Gastroesophageal sphincter (tissue), 4 donors: ENCODE measurements at regions not wholly inside any gene's neighbourhood (a gene's known extent, or its start where the extent isn't known, plus 50 kb on each side); places are given as distances from the start of the nearest gene placed in this dataset.

Experiments
- ATAC-seq: fragments of 150-250 bp; one replicate; pipeline ENCODE4 v1.9.1; 2016; ENCODE audit warnings: mild to moderate bottlenecking, moderate library complexity
- H3K27ac ChIP-seq, 4 donors: fragments of 200-600 bp; sonication (generic) in 3 of 4; 1 replicate in 3 of 4; 2 replicates in 1 of 4; pipeline ENCODE4 v1.5.1; 2016 to 2019
- H3K27me3 ChIP-seq: fragments of 200-600 bp; sonication (generic); one replicate; pipeline ENCODE4 v1.5.1; 2019
- H3K36me3 ChIP-seq, 2 donors: fragments of 200-600 bp; sonication (generic); one replicate each; pipeline ENCODE4 v1.5.1; 2019; ENCODE audit warnings: control low read depth in 1 of 2
- H3K4me1 ChIP-seq, 3 donors: fragments of 200-600 bp; sonication (generic); 1 replicate in 2 of 3; 2 replicates in 1 of 3; pipeline ENCODE4 v1.5.1; 2016 to 2019; ENCODE audit warnings: control low read depth in 2 of 3
- H3K4me3 ChIP-seq, 2 donors: fragments of 200-600 bp; sonication (generic); one replicate each; pipeline ENCODE4 v1.5.1; 2019; ENCODE audit warnings: mild to moderate bottlenecking in 1 of 2, moderate library complexity in 1 of 2
- H3K9me3 ChIP-seq, 3 donors: fragments of 200-600 bp; sonication (generic); one replicate each; pipeline ENCODE4 v1.5.1; 2017 to 2019; ENCODE audit warnings: control low read depth in 2 of 3
- EP300 ChIP-seq: sonication (generic); formaldehyde crosslinking; IDR thresholded peaks from one replicate; pipeline ENCODE4 v1.6.1; 2017; ENCODE audit warnings: antibody characterized with exemption, mild to moderate bottlenecking
- POLR2A ChIP-seq, 2 donors: fragments of 450-650 bp; IDR thresholded peaks; one replicate each; pipeline ENCODE4 v1.6.1; 2017; ENCODE audit warnings: antibody characterized with exemption in 2 of 2, mild to moderate bottlenecking in 2 of 2, moderate library complexity in 1 of 2
- POLR2AphosphoS5 ChIP-seq: sonication (generic); formaldehyde crosslinking; IDR thresholded peaks from one replicate; pipeline ENCODE4 v1.6.1; 2017; ENCODE audit warnings: antibody characterized with exemption
- WGBS, 2 donors: methylation state at CpG; one replicate each; pipeline ENCODE4 v1.1.5; 2018; ENCODE audit warnings: low coverage in 1 of 2; 5-methylcytosine and 5-hydroxymethylcytosine counted together
- TF ChIP-seq, protein P1 (sequence below), 4 experiments: fragments of 200-600 bp in 2 of 4; fragments of 450-650 bp in 2 of 4; sonication (generic) in 1 of 4; IDR thresholded peaks; one replicate each; pipeline ENCODE4 v1.5.1; 2017 to 2019; ENCODE audit warnings: antibody characterized with exemption in 4 of 4, mild to moderate bottlenecking in 2 of 4, moderate library complexity in 2 of 4

DNA sequence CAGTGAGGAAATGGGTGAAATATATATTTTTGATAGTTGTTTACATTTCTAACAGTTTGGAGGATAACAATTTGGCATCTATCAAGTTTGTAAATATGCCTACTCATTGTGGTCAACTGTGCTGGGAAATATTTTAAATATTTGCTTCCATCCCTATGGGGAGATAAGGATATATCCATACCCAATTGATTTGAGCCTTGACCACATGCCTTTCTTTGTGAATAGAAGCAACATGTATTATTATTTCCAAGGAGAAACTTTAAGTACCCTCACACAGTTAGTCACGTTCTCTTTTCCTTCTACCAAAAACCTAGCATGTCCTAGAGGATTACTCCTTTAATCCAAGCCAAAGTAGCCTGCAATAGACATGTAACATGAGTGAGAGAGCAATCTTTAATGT, 245.4 kb upstream of the CBLB start:
- 75 to 88% methylated on average over 1 of the region's 1 CpG for WGBS, 2 donors
- no peak for ATAC-seq
- Histone ChIP-seq H3K4me1 (no peaks in the 10 kb centered on the region), H3K36me3 (no peaks in the 10 kb centered on the region), H3K4me3 (no peak overlapping the region), H3K27ac (no peak overlapping the region), H3K9me3 (no peaks in the 10 kb centered on the region), H3K27me3 (no peaks in the 10 kb centered on the region)
- no peak for TF ChIP-seq POLR2AphosphoS5
- TF ChIP-seq, protein P1, sequence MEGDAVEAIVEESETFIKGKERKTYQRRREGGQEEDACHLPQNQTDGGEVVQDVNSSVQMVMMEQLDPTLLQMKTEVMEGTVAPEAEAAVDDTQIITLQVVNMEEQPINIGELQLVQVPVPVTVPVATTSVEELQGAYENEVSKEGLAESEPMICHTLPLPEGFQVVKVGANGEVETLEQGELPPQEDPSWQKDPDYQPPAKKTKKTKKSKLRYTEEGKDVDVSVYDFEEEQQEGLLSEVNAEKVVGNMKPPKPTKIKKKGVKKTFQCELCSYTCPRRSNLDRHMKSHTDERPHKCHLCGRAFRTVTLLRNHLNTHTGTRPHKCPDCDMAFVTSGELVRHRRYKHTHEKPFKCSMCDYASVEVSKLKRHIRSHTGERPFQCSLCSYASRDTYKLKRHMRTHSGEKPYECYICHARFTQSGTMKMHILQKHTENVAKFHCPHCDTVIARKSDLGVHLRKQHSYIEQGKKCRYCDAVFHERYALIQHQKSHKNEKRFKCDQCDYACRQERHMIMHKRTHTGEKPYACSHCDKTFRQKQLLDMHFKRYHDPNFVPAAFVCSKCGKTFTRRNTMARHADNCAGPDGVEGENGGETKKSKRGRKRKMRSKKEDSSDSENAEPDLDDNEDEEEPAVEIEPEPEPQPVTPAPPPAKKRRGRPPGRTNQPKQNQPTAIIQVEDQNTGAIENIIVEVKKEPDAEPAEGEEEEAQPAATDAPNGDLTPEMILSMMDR (IDR thresholded peaks at IDR 0.05) = no peak
- no peak for TF ChIP-seq EP300
- no peak for TF ChIP-seq POLR2A (IDR thresholded peaks at IDR 0.05)

DNA sequence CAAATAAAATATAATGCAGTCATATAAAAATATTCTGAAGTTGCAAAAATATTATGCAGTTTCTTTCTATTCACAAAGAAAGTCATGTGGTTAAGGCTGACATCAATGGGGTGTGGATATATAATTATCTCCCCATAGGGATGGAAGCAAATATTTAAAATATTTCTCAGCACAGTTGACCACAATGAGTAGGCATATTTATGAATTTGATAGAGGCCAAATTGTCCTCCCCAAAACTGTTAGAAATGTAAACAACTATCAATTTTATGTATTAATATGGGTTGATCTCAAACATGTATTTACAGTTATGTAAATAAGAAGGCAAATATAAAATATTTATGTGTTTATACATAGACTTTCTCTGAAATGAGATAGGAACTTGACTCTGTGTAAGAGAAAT, 246.0 kb upstream of the CBLB start:
- Histone ChIP-seq H3K27me3 (no peaks in the 10 kb centered on the region), H3K27ac (no peak overlapping the region), H3K36me3 (no peaks in the 10 kb centered on the region), H3K9me3 (no peaks in the 10 kb centered on the region), H3K4me3 (no peak overlapping the region), H3K4me1 (no peaks in the 10 kb centered on the region)
- no peak for TF ChIP-seq POLR2A (IDR thresholded peaks at IDR 0.05)
- TF ChIP-seq EP300 = no peak
- no peak for TF ChIP-seq POLR2AphosphoS5
- TF ChIP-seq, protein P1 (IDR thresholded peaks at IDR 0.05) = no peak
- ATAC-seq = no peak

DNA sequence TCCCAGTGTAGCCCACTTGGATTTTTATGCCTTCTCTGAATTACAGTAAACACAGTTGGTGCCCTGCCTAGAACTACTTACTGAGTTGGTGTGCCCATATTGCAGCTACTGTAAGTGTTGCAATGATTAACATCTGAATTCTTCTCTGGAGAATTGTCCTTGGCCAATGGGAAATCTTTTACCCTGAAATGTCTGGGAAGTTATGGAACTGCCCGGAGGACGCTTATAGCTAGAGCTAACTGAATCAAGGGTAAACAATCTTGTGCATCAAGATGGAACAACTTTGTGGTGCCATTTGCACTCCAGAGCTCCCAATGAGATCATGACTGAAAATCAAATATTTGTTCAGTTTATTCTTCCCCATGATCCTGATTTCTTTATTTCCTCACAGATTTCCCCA, 246.7 kb upstream of the CBLB start:
- H3K4me3 ChIP-seq = no peak overlapping the region
- TF ChIP-seq POLR2A (IDR thresholded peaks at IDR 0.05) (no peak), POLR2AphosphoS5 (no peak), EP300 (no peak)
- TF ChIP-seq, protein P1 (IDR thresholded peaks at IDR 0.05) = no peak
- H3K36me3 ChIP-seq = no peaks in the 10 kb centered on the region
- no peaks in the 10 kb centered on the region for H3K4me1 ChIP-seq
- H3K27me3 ChIP-seq = no peaks in the 10 kb centered on the region
- ATAC-seq = no peak
- WGBS, 2 donors = 100% methylated on average over 2 of the region's 2 CpGs
- no peak overlapping the region for H3K27ac ChIP-seq
- no peaks in the 10 kb centered on the region for H3K9me3 ChIP-seq

DNA sequence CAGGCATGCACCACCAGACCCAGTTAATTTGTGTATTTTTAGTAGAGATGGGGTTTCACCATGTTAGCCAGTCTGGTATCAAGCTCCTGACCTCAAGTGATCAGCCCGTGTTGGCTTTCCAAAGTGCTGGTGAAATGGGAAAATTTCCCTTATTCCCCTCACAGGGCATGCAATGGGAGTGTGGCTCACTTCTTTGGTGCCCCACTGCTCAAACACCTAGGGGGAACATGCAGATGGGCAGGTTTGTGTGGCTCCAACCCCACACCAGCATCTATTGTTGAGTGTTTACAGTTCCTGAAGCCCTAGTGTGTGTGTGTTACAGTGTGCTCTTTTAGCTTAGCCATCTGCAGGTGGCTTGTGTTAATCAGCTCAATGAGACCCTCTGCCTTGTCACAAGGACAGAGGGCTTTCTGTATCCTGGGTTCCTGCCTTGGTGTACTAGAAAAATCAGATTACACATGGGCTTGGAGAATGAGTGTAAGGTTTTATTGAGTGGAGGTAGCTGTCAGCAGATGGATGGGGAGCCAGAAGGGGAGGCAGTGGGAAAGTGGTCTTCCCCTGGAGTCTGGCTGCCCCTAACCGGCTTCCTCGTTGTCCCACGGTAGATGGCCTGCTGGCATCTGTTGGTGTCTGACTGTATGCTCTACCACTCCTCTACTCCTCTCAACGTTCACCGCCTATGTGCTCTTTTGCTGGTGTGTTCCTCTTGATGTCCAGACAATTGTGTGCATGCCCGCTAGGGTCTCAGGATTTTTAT, 248.1 kb upstream of the CBLB start:
- TF ChIP-seq POLR2A (IDR thresholded peaks at IDR 0.05) = no peak
- TF ChIP-seq, protein P1 (IDR thresholded peaks at IDR 0.05) = no peak
- no peak for ATAC-seq
- H3K36me3 ChIP-seq = no peaks in the 10 kb centered on the region
- no peaks in the 10 kb centered on the region for H3K27me3 ChIP-seq
- H3K27ac ChIP-seq = no peak overlapping the region
- no peaks in the 10 kb centered on the region for H3K9me3 ChIP-seq
- H3K4me1 ChIP-seq = no peaks in the 10 kb centered on the region
- H3K4me3 ChIP-seq = no peak overlapping the region
- 76% methylated on average over 3 of the region's 7 CpGs; no CpG with 5 or more reads in 1 of the 2 donors for WGBS, 2 donors

DNA sequence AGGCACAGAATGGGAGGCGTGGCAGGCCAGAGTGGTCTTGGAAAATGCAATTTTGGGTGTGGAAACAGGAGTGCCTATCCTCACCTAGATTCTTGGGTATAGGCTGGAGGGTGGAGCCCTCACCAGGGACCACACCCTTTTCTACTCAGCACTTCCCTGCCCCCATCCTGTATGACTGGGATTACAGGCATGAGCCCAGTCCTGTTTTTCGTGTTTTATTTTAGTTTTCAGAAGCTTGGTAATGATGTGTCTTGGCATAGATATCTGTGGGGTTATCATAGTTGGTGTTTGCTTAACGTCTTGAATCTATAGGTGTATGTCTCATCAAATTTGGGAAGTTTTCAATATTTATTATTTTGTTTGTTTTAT, 248.7 kb upstream of the CBLB start:
- TF ChIP-seq EP300 = no peak
- TF ChIP-seq POLR2A (IDR thresholded peaks at IDR 0.05) = no peak
- TF ChIP-seq POLR2AphosphoS5 = no peak
- TF ChIP-seq, protein P1 (IDR thresholded peaks at IDR 0.05) = no peak
- no peak for ATAC-seq
- no peak overlapping the region for H3K27ac ChIP-seq
- no peak overlapping the region for H3K4me3 ChIP-seq
- no peaks in the 10 kb centered on the region for H3K36me3 ChIP-seq
- no peaks in the 10 kb centered on the region for H3K9me3 ChIP-seq
- no peaks in the 10 kb centered on the region for H3K27me3 ChIP-seq
- WGBS, 2 donors = 100% methylated on average over 2 to 3 of the region's 3 CpGs
- H3K4me1 ChIP-seq = no peaks in the 10 kb centered on the region
